Tibial artery (tissue), 4 donors: ENCODE measurements at regions not wholly inside any gene's neighbourhood (a gene's known extent, or its start where the extent isn't known, plus 50 kb on each side); places are given as distances from the start of the nearest gene placed in this dataset.

Source experiments
- DNase-seq, 2 donors: peaks; one replicate each; pipeline ENCODE4 v3.0.0-alpha.2; 2019
- H3K27ac ChIP-seq, 2 donors: fragments of 200-600 bp; sonication (generic) in 1 of 2; 1 replicate in 1 of 2; 2 replicates in 1 of 2; pipeline ENCODE4 v1.5.1; 2018 to 2019; ENCODE audit warnings: mild to moderate bottlenecking in 1 of 2
- H3K27me3 ChIP-seq, 2 donors: fragments of 200-600 bp; sonication (generic) in 1 of 2; one replicate each; pipeline versions ENCODE4 v1.5.1 to v1.6.0; 2016 to 2019
- H3K36me3 ChIP-seq, 3 donors: fragments of 200-600 bp; sonication (generic) in 2 of 3; one replicate each; pipeline ENCODE4 v1.5.1; 2016 to 2019; ENCODE audit warnings: mild to moderate bottlenecking in 2 of 3
- H3K4me1 ChIP-seq, 4 donors: fragments of 200-600 bp; sonication (generic) in 2 of 4; 1 replicate in 3 of 4; 2 replicates in 1 of 4; pipeline ENCODE4 v1.5.1; 2016 to 2019
- H3K4me3 ChIP-seq, 2 donors: fragments of 200-600 bp; sonication (generic) in 1 of 2; 1 replicate in 1 of 2; 2 replicates in 1 of 2; pipeline ENCODE4 v1.5.1; 2018 to 2019; ENCODE audit warnings: mild to moderate bottlenecking in 2 of 2
- H3K9me3 ChIP-seq, 3 donors: fragments of 200-600 bp; sonication (generic) in 1 of 3; one replicate each; pipeline ENCODE4 v1.5.1; 2016 to 2019
- CTCF ChIP-seq, 2 experiments: fragments of 200-600 bp in 1 of 2; fragments of 450-650 bp in 1 of 2; IDR thresholded peaks; one replicate each; pipeline ENCODE4 v1.5.1; 2017 to 2019; ENCODE audit warnings: antibody characterized with exemption in 2 of 2, mild to moderate bottlenecking in 1 of 2, moderate library complexity in 1 of 2
- intact Hi-C: fragments of 100-400 bp; cut with DNase I; formaldehyde crosslinking; loops from one replicate; pipeline ENCODE4 v1.15.0; 2023; ENCODE audit warnings: low total_unique reads

GRCh38 chr10:90417476-90418210 lies 440.2 kb downstream of the HTR7 start:
- TF ChIP-seq CTCF (IDR thresholded peaks at IDR 0.05) = no peak
- Histone ChIP-seq H3K4me3 (no peak overlapping the region), H3K27me3 (no peaks in the 10 kb centered on the region), H3K9me3 (no peaks in the 10 kb centered on the region), H3K27ac (no peak overlapping the region), H3K36me3 (no peaks in the 10 kb centered on the region), H3K4me1 (no peaks in the 10 kb centered on the region)
- DNase-seq = no peak
- intact Hi-C loops = no loop called here

- TF ChIP-seq CTCF (IDR thresholded peaks at IDR 0.05) = no peak
- H3K27ac ChIP-seq = no peak overlapping the region
- no peaks in the 10 kb centered on the region for H3K4me1 ChIP-seq
- no peak overlapping the region for H3K4me3 ChIP-seq
- H3K9me3 ChIP-seq = no peaks in the 10 kb centered on the region
- no peak for DNase-seq
- no peaks in the 10 kb centered on the region for H3K36me3 ChIP-seq
- intact Hi-C loops = no loop called here
- H3K27me3 ChIP-seq = no peaks in the 10 kb centered on the region
Measured at GRCh38 chr10:90418869-90419652, 438.8 kb downstream of the HTR7 start.

- no peaks in the 10 kb centered on the region for H3K27me3 ChIP-seq
- H3K9me3 ChIP-seq = no peaks in the 10 kb centered on the region
- no peaks in the 10 kb centered on the region for H3K4me1 ChIP-seq
- H3K36me3 ChIP-seq = no peaks in the 10 kb centered on the region
- H3K4me3 ChIP-seq = no peak overlapping the region
- DNase-seq = no peak
- intact Hi-C loops = no loop called here
- no peak for TF ChIP-seq CTCF (IDR thresholded peaks at IDR 0.05)
- H3K27ac ChIP-seq = no peak overlapping the region
Measured at GRCh38 chr10:90420637-90421318, 437.1 kb downstream of the HTR7 start.

GRCh38 chr10:90421874-90422273 lies 436.0 kb downstream of the HTR7 start:
- DNase-seq = no peak
- Histone ChIP-seq H3K27me3 (no peaks in the 10 kb centered on the region), H3K4me1 (no peaks in the 10 kb centered on the region), H3K36me3 (no peaks in the 10 kb centered on the region), H3K27ac (no peak overlapping the region), H3K4me3 (no peak overlapping the region), H3K9me3 (no peaks in the 10 kb centered on the region)
- TF ChIP-seq CTCF (IDR thresholded peaks at IDR 0.05) = no peak
- intact Hi-C loops = no loop called here

- no peak for DNase-seq
- TF ChIP-seq CTCF (IDR thresholded peaks at IDR 0.05) = no peak
Measured at GRCh38 chr10:90424730-90425129, 433.1 kb downstream of the HTR7 start.

More at GRCh38 chr10:90424730-90425129, 433.1 kb downstream of the HTR7 start:
- Histone ChIP-seq H3K4me3 (no peak overlapping the region), H3K36me3 (no peaks in the 10 kb centered on the region), H3K27ac (no peak overlapping the region), H3K4me1 (no peaks in the 10 kb centered on the region), H3K9me3 (no peaks in the 10 kb centered on the region), H3K27me3 (no peaks in the 10 kb centered on the region)
- intact Hi-C loops = no loop called here
